H1 (cell line): ENCODE measurements at regions not wholly inside any gene's neighbourhood (a gene's known extent, or its start where the extent isn't known, plus 50 kb on each side); places are given as distances from the start of the nearest gene placed in this dataset.

Source experiments
- CTCF ChIA-PET: fragments of 300-600 bp; sonication (Branson Sonifier 250); formaldehyde crosslinking; loops from one replicate; lab custom pipeline; 2021; ENCODE audit not compliant: partially characterized antibody; lab: Charles Lee
- POLR2A ChIA-PET: fragments of 300-600 bp; sonication (Branson Sonifier 250); formaldehyde crosslinking; loops from one replicate; lab custom pipeline; 2021; ENCODE audit warnings: inconsistent platforms; ENCODE audit not compliant: partially characterized antibody; lab: Charles Lee
- DNase-seq, 2 experiments: peaks; one replicate each; pipeline versions ENCODE4 v3.0.0 to v3.0.0-alpha.2; 2010 to 2022; ENCODE audit warnings: low spot score in 2 of 2, low read depth in 1 of 2, mixed read lengths in 1 of 2
- FAIRE-seq: peaks from 2 replicates; lab custom pipeline; 2011; peaks lifted over from hg19 to GRCh38; lab: Jason Lieb, UNC
- H2AFZ ChIP-seq: 2 replicates; pipeline ENCODE4 v1.8.1; 2012; ENCODE audit warnings: low read length, inconsistent platforms
- H2AK5ac ChIP-seq: 2 replicates; pipeline ENCODE4 v1.6.1; 2013; ENCODE audit warnings: low read depth, low read length
- H2BK120ac ChIP-seq: replicated peaks from 2 replicates; pipeline ENCODE3; 2013; ENCODE audit warnings: low read depth, low read length, inconsistent platforms
- H2BK12ac ChIP-seq: 2 replicates; pipeline ENCODE4 v1.6.1; 2013; ENCODE audit warnings: low read depth, low read length
- H2BK15ac ChIP-seq: 2 replicates; pipeline ENCODE4 v1.6.1; 2013; ENCODE audit warnings: low read length
- H2BK20ac ChIP-seq: 2 replicates; pipeline ENCODE4 v1.6.1; 2013; ENCODE audit warnings: low read length
- H2BK5ac ChIP-seq: 2 replicates; pipeline ENCODE4 v1.6.1; 2013; ENCODE audit warnings: low read depth, low read length
- H3K14ac ChIP-seq: 2 replicates; pipeline ENCODE4 v1.6.1; 2013; ENCODE audit warnings: inconsistent platforms; ENCODE audit not compliant: insufficient read length
- H3K18ac ChIP-seq: 2 replicates; pipeline ENCODE4 v1.6.1; 2013; ENCODE audit warnings: low read length; ENCODE audit errors: extremely low read depth
- H3K23ac ChIP-seq: 2 replicates; pipeline ENCODE4 v1.6.1; 2013; ENCODE audit warnings: inconsistent platforms; ENCODE audit not compliant: insufficient read length
- H3K23me2 ChIP-seq: 2 replicates; pipeline ENCODE4 v1.6.1; 2013; ENCODE audit warnings: low read depth, low read length
- H3K27ac ChIP-seq: 2 replicates; pipeline ENCODE4 v1.6.1; 2011; ENCODE audit warnings: low read depth, low read length, inconsistent platforms
- H3K27me3 ChIP-seq, 4 experiments: replicated peaks in 1 of 4; 1 replicate in 1 of 4; 2 replicates in 3 of 4; pipeline versions ENCODE4 v1.6.1 to v1.8.1; 2011 to 2013; ENCODE audit warnings: low read length in 3 of 4, mild to moderate bottlenecking in 3 of 4, inconsistent platforms in 2 of 4, mixed read lengths in 2 of 4, moderate library complexity in 1 of 4; ENCODE audit not compliant: control insufficient read depth in 3 of 4, insufficient read depth in 3 of 4; ENCODE audit errors: extremely low read depth in 1 of 4
- H3K36me3 ChIP-seq, 4 experiments: 2 replicates each; pipeline versions ENCODE4 v1.6.1 to v1.8.1; 2011 to 2013; ENCODE audit warnings: mild to moderate bottlenecking in 4 of 4, low read length in 3 of 4, moderate library complexity in 2 of 4, control low read depth in 1 of 4, inconsistent platforms in 1 of 4; ENCODE audit not compliant: insufficient read depth in 4 of 4, control insufficient read depth in 2 of 4
- H3K4ac ChIP-seq: replicated peaks from 2 replicates; pipeline ENCODE3; 2013; ENCODE audit warnings: low read length, low read depth, mixed read lengths, inconsistent platforms; ENCODE audit not compliant: insufficient read length
- H3K4me1 ChIP-seq, 4 experiments: replicated peaks in 1 of 4; 1 replicate in 1 of 4; 2 replicates in 3 of 4; pipeline versions ENCODE4 v1.6.1 to v1.8.1; 2011 to 2013; ENCODE audit warnings: low read length in 3 of 4, inconsistent platforms in 2 of 4, mixed read lengths in 1 of 4; ENCODE audit not compliant: insufficient read depth in 4 of 4, control insufficient read depth in 3 of 4
- H3K4me2 ChIP-seq, 2 experiments: 2 replicates each; pipeline versions ENCODE4 v1.6.1 to v1.8.1; 2011 to 2013; ENCODE audit warnings: low read depth in 2 of 2, low read length in 2 of 2, control low read depth in 1 of 2, inconsistent platforms in 1 of 2, mild to moderate bottlenecking in 1 of 2; ENCODE audit not compliant: insufficient read depth in 1 of 2
- H3K4me3 ChIP-seq, 4 experiments: fragments of 200-600, 300-600 bp in 1 of 4; sonication (generic), shearing (Covaris generic), sonication (Bioruptor Twin) in 1 of 4; 2 replicates each; pipeline versions ENCODE4 v1.5.1 to v1.8.1; 2011 to 2016; ENCODE audit warnings: low read length in 4 of 4, low read depth in 3 of 4, control low read depth in 2 of 4, inconsistent platforms in 2 of 4, mild to moderate bottlenecking in 2 of 4, mixed read lengths in 1 of 4, moderate library complexity in 1 of 4; ENCODE audit not compliant: insufficient read depth in 2 of 4; ENCODE audit errors: extremely low read depth in 1 of 4
- H3K56ac ChIP-seq: replicated peaks from 2 replicates; pipeline ENCODE3; 2013; ENCODE audit warnings: low read depth, mild to moderate bottlenecking, mixed read lengths, low read length, inconsistent platforms; ENCODE audit not compliant: insufficient read length
- H3K79me1 ChIP-seq: 2 replicates; pipeline ENCODE4 v1.6.1; 2013; ENCODE audit warnings: low read depth, low read length, control low read depth
- H3K79me2 ChIP-seq, 2 experiments: 2 replicates each; pipeline versions ENCODE4 v1.6.1 to v1.8.1; 2012 to 2013; ENCODE audit warnings: low read length in 2 of 2, mild to moderate bottlenecking in 2 of 2, inconsistent platforms in 1 of 2; ENCODE audit not compliant: insufficient read depth in 2 of 2, control insufficient read depth in 1 of 2
- H3K9ac ChIP-seq, 4 experiments: replicated peaks in 1 of 4; 1 replicate in 1 of 4; 2 replicates in 3 of 4; pipeline versions ENCODE4 v1.6.1 to v1.8.1; 2011 to 2013; ENCODE audit warnings: low read depth in 3 of 4, low read length in 3 of 4, control low read depth in 2 of 4, mild to moderate bottlenecking in 2 of 4, moderate library complexity in 2 of 4, inconsistent platforms in 1 of 4; ENCODE audit errors: extremely low read depth in 1 of 4
- H3K9me3 ChIP-seq, 2 experiments: 2 replicates each; pipeline versions ENCODE4 v1.6.1 to v1.8.1; 2012 to 2013; ENCODE audit warnings: mild to moderate bottlenecking in 2 of 2, moderate library complexity in 2 of 2, control low read depth in 1 of 2, inconsistent platforms in 1 of 2, low read depth in 1 of 2, low read length in 1 of 2, mixed read lengths in 1 of 2; ENCODE audit not compliant: insufficient read depth in 2 of 2
- H4K20me1 ChIP-seq, 2 experiments: replicated peaks in 1 of 2; 2 replicates each; pipeline versions ENCODE3 to v1.8.1; 2011 to 2013; ENCODE audit warnings: inconsistent platforms in 2 of 2, low read length in 2 of 2, mild to moderate bottlenecking in 1 of 2; ENCODE audit not compliant: insufficient read depth in 2 of 2, control insufficient read depth in 1 of 2
- H4K5ac ChIP-seq: 2 replicates; pipeline ENCODE4 v1.6.1; 2013; ENCODE audit warnings: low read length, low read depth, mixed read lengths, inconsistent platforms; ENCODE audit not compliant: insufficient read length
- H4K8ac ChIP-seq: 2 replicates; pipeline ENCODE4 v1.8.0; 2013; ENCODE audit warnings: mild to moderate bottlenecking, moderate library complexity, low read length, inconsistent platforms; ENCODE audit not compliant: insufficient read depth; ENCODE audit errors: extremely low read depth
- H4K91ac ChIP-seq: replicated peaks from 2 replicates; pipeline ENCODE3; 2013; ENCODE audit warnings: low read length, mixed read lengths, inconsistent platforms; ENCODE audit not compliant: insufficient read length
- CTCF ChIP-seq, 3 experiments: IDR thresholded peaks; 1 replicate in 2 of 3; 2 replicates in 1 of 3; pipeline versions ENCODE4 v1.5.1 to v1.6.1; 2011; ENCODE audit warnings: low read length in 3 of 3, mild to moderate bottlenecking in 3 of 3, inconsistent platforms in 2 of 3, low read depth in 1 of 3, moderate library complexity in 1 of 3; ENCODE audit not compliant: insufficient read depth in 1 of 3; ENCODE audit errors: control extremely low read depth in 1 of 3
- GABPA ChIP-seq: IDR thresholded peaks from 2 replicates; pipeline ENCODE4 v1.6.1; 2011; ENCODE audit warnings: mild to moderate bottlenecking, low read length, moderate library complexity, borderline replicate concordance; ENCODE audit not compliant: insufficient read depth
- JUN ChIP-seq: IDR thresholded peaks from 2 replicates; pipeline ENCODE4 v1.6.1; 2011; ENCODE audit warnings: low read depth, mild to moderate bottlenecking, improper control_type of control experiment, low read length
- KDM5A ChIP-seq: fragments of 200-600 bp; IDR thresholded peaks from 2 replicates; pipeline ENCODE4 v1.7.1; 2012; ENCODE audit warnings: mild to moderate bottlenecking, low read length, inconsistent platforms, mixed read lengths
- MAFK ChIP-seq: IDR thresholded peaks from 2 replicates; pipeline ENCODE4 v1.6.1; 2012; ENCODE audit warnings: low read depth, mild to moderate bottlenecking, improper control_type of control experiment, low read length
- NANOG ChIP-seq: IDR thresholded peaks from 2 replicates; pipeline ENCODE4 v1.6.1; 2011; ENCODE audit warnings: low read length, low read depth, mild to moderate bottlenecking, inconsistent platforms; ENCODE audit not compliant: insufficient read depth, poor library complexity, severe bottlenecking
- NRF1 ChIP-seq: IDR thresholded peaks from 2 replicates; pipeline ENCODE4 v1.6.1; 2011; ENCODE audit warnings: mild to moderate bottlenecking, low read depth, low read length, improper control_type of control experiment
- RFX5 ChIP-seq: IDR thresholded peaks from 2 replicates; pipeline ENCODE4 v1.6.1; 2011; ENCODE audit warnings: low read depth, low read length, improper control_type of control experiment, borderline replicate concordance
- SIX5 ChIP-seq: IDR thresholded peaks from 2 replicates; pipeline ENCODE4 v1.6.1; 2011; ENCODE audit warnings: mild to moderate bottlenecking, low read depth, low read length
- SP1 ChIP-seq: IDR thresholded peaks from 2 replicates; pipeline ENCODE4 v1.6.1; 2011; ENCODE audit warnings: low read depth, low read length
- SP4 ChIP-seq: IDR thresholded peaks from 2 replicates; pipeline ENCODE4 v1.6.1; 2012; ENCODE audit warnings: low read length, inconsistent platforms
- SRF ChIP-seq: IDR thresholded peaks from 2 replicates; pipeline ENCODE4 v1.6.1; 2011; ENCODE audit warnings: mild to moderate bottlenecking, low read depth, low read length, moderate library complexity
- TCF12 ChIP-seq: IDR thresholded peaks from 2 replicates; pipeline ENCODE4 v1.6.1; 2011; ENCODE audit warnings: low read depth, mild to moderate bottlenecking, low read length
- ZNF274 ChIP-seq: IDR thresholded peaks from 2 replicates; pipeline ENCODE4 v1.7.0; 2012; ENCODE audit warnings: low read length, borderline replicate concordance; ENCODE audit errors: extremely low read depth
- WGBS, 2 experiments: shearing (Covaris generic) in 1 of 2; methylation state at CpG; one replicate each; pipeline versions ENCODE4 v1.1.6 to v1.1.7; 2013 to 2015; ENCODE audit warnings: low lambda C conversion rate in 2 of 2, mixed read lengths in 2 of 2, inconsistent platforms in 1 of 2, low coverage in 1 of 2, missing lambda C conversion rate in 1 of 2; ENCODE audit not compliant: insufficient replicate concordance in 2 of 2, insufficient coverage in 1 of 2, insufficient read length in 1 of 2; ENCODE audit errors: extremely low coverage in 1 of 2, missing lambda C conversion rate in 1 of 2; 5-methylcytosine and 5-hydroxymethylcytosine counted together

- Histone ChIP-seq H2AK5ac (no peak overlapping the region), H4K91ac (no peak overlapping the region), H4K5ac (no peak overlapping the region), H3K9me3 (no peaks in the 10 kb centered on the region), H2BK120ac (no peak overlapping the region), H4K8ac (no peak overlapping the region), H3K27ac (no peak overlapping the region), H3K23ac (no peak overlapping the region), H3K4me1 (no peaks in the 10 kb centered on the region), H4K20me1 (no peaks in the 10 kb centered on the region), H3K4ac (no peak overlapping the region), H3K9ac (no peak overlapping the region), H3K27me3 (no peaks in the 10 kb centered on the region), H3K36me3 (no peaks in the 10 kb centered on the region), H3K18ac (no peak overlapping the region), H2AFZ (no peak overlapping the region), H3K79me1 (no peaks in the 10 kb centered on the region), H3K4me2 (no peak overlapping the region), H3K56ac (no peak overlapping the region), H3K23me2 (no peaks in the 10 kb centered on the region), H2BK15ac (no peak overlapping the region), H3K14ac (no peak overlapping the region), H2BK12ac (no peak overlapping the region), H3K79me2 (no peaks in the 10 kb centered on the region), H3K4me3 (no peak overlapping the region), H2BK5ac (no peak overlapping the region), H2BK20ac (no peak overlapping the region)
- POLR2A ChIA-PET = no interaction called here
- FAIRE-seq = no peak
- no peak for DNase-seq
- CTCF ChIA-PET = no interaction called here
- 100% methylated on average over 2 of the region's 2 CpGs; no CpG with 5 or more reads in 1 of the 2 experiments for WGBS, 2 experiments
- TF ChIP-seq JUN (no peak), ZNF274 (no peak), RFX5 (no peak), SP1 (no peak), KDM5A (no peak), NANOG (no peak), TCF12 (no peak), MAFK (no peak), SIX5 (no peak), NRF1 (no peak), SP4 (no peak), SRF (no peak), CTCF (IDR thresholded peaks at IDR 0.05; ENCODE audit: control extremely low read depth in 1 of 3, insufficient read depth in 1 of 3, low read depth in 1 of 3, low read length in 3 of 3) (no peak), GABPA (no peak)
These were observed 220.2 kb upstream of the PLEKHG7 start for GRCh38 chr12:92482599-92482998.
